Lower leg skin (tissue), 3 donors: ENCODE measurements at regions not wholly inside any gene's neighbourhood (a gene's known extent, or its start where the extent isn't known, plus 50 kb on each side); places are given as distances from the start of the nearest gene placed in this dataset.

Source experiments
- CTCF ChIP-seq, 3 donors: fragments of 450-650 bp; IDR thresholded peaks; one replicate each; pipeline ENCODE4 v1.5.1; 2016; ENCODE audit warnings: antibody characterized with exemption in 3 of 3, mild to moderate bottlenecking in 3 of 3, moderate library complexity in 2 of 3
- POLR2A ChIP-seq, 2 donors: fragments of 450-650 bp; IDR thresholded peaks; one replicate each; pipeline ENCODE4 v1.6.1; 2016 to 2017; ENCODE audit warnings: antibody characterized with exemption in 2 of 2, mild to moderate bottlenecking in 1 of 2, moderate library complexity in 1 of 2

- TF ChIP-seq CTCF (IDR thresholded peaks at IDR 0.05), result no peak
- no peak for TF ChIP-seq POLR2A (IDR thresholded peaks at IDR 0.05)
Observed at GRCh38 chr6:37113976-37114375, 56.0 kb upstream of the PIM1 start.
